IMR-90 (cell line): ENCODE measurements at regions not wholly inside any gene's neighbourhood (a gene's known extent, or its start where the extent isn't known, plus 50 kb on each side); places are given as distances from the start of the nearest gene placed in this dataset.

Source experiments
- ATAC-seq: fragments of 200-7000 bp; cut with Tn5 transposase; 2 replicates; pipeline ENCODE4 v1.9.1; 2020; ENCODE audit warnings: low read depth, mild to moderate bottlenecking, moderate library complexity
- BruUV-seq: library from RNA; stranded (reverse); fragments of 400-500 nt; replicated peaks from 2 replicates; lab custom pipeline; 2021; lab: Mats Ljungman, UMichigan
- CTCF ChIA-PET: fragments of 300-600 bp; formaldehyde crosslinking; extraction: SDS; loops from one replicate; lab custom pipeline; 2021; ENCODE audit warnings: antibody characterized with exemption; lab: Yijun Ruan, JAX
- POLR2A ChIA-PET: fragments of 300-600 bp; sonication (Branson Sonifier 250); formaldehyde crosslinking; loops from one replicate; lab custom pipeline; 2022; ENCODE audit warnings: antibody characterized with exemption; ENCODE audit not compliant: unreplicated experiment; lab: Charles Lee
- DNase-seq: peaks from one replicate; pipeline ENCODE4 v3.0.0; 2013
- H2AFZ ChIP-seq: replicated peaks from 2 replicates; pipeline ENCODE3; 2013; ENCODE audit warnings: low read length, mild to moderate bottlenecking; ENCODE audit not compliant: poor library complexity
- H2AK5ac ChIP-seq: 2 replicates; pipeline ENCODE4 v1.6.1; 2013; ENCODE audit warnings: low read depth, low read length, inconsistent platforms
- H2AK9ac ChIP-seq: replicated peaks from 2 replicates; pipeline ENCODE3; 2013; ENCODE audit warnings: mild to moderate bottlenecking, low read depth, low read length, moderate library complexity; ENCODE audit not compliant: poor library complexity
- H2BK120ac ChIP-seq: 2 replicates; pipeline ENCODE4 v1.6.1; 2013; ENCODE audit warnings: low read depth, low read length, inconsistent platforms
- H2BK15ac ChIP-seq: 3 replicates; pipeline ENCODE4 v1.6.1; 2013; ENCODE audit warnings: low read depth, low read length, inconsistent platforms
- H2BK20ac ChIP-seq: 2 replicates; pipeline ENCODE4 v1.6.1; 2013; ENCODE audit warnings: low read depth, mild to moderate bottlenecking, inconsistent platforms, low read length, moderate library complexity
- H2BK5ac ChIP-seq: 2 replicates; pipeline ENCODE4 v1.6.1; 2013; ENCODE audit warnings: mild to moderate bottlenecking, low read depth, low read length, inconsistent platforms; ENCODE audit not compliant: poor library complexity, severe bottlenecking
- H3K14ac ChIP-seq: replicated peaks from 2 replicates; pipeline ENCODE4 v1.6.1; 2013; ENCODE audit warnings: low read depth, low read length, inconsistent platforms
- H3K18ac ChIP-seq: 2 replicates; pipeline ENCODE4 v1.6.1; 2013; ENCODE audit warnings: low read depth, low read length, control low read depth
- H3K23ac ChIP-seq: 2 replicates; pipeline ENCODE4 v1.6.1; 2013; ENCODE audit warnings: low read depth, low read length, inconsistent platforms
- H3K27ac ChIP-seq: 2 replicates; pipeline ENCODE4 v1.5.1; 2013; ENCODE audit warnings: mild to moderate bottlenecking, control low read depth, low read length; ENCODE audit not compliant: insufficient read depth
- H3K27me3 ChIP-seq: 2 replicates; pipeline ENCODE4 v1.6.1; 2013; ENCODE audit warnings: low read length; ENCODE audit not compliant: control insufficient read depth, insufficient read depth
- H3K36me3 ChIP-seq: 2 replicates; pipeline ENCODE4 v1.6.1; 2013; ENCODE audit warnings: low read length, mixed read lengths; ENCODE audit not compliant: control insufficient read depth, insufficient read depth
- H3K4ac ChIP-seq: 2 replicates; pipeline ENCODE4 v1.6.1; 2013; ENCODE audit warnings: low read depth, low read length, inconsistent platforms
- H3K4me1 ChIP-seq: 2 replicates; pipeline ENCODE4 v1.6.1; 2013; ENCODE audit warnings: low read length, mixed read lengths; ENCODE audit not compliant: control insufficient read depth, insufficient read depth
- H3K4me2 ChIP-seq: 2 replicates; pipeline ENCODE4 v1.6.1; 2013; ENCODE audit warnings: low read depth, mild to moderate bottlenecking, control low read depth, low read length, moderate library complexity
- H3K4me3 ChIP-seq: 2 replicates; pipeline ENCODE4 v1.5.1; 2013; ENCODE audit warnings: low read depth, mild to moderate bottlenecking, control low read depth, low read length, moderate library complexity; ENCODE audit not compliant: insufficient read depth
- H3K56ac ChIP-seq: 2 replicates; pipeline ENCODE4 v1.6.1; 2013; ENCODE audit warnings: low read length, inconsistent platforms; ENCODE audit not compliant: insufficient read depth; ENCODE audit errors: extremely low read depth
- H3K79me1 ChIP-seq, 2 experiments: 2 replicates each; pipeline ENCODE4 v1.6.1; 2013; ENCODE audit warnings: low read length in 2 of 2, inconsistent platforms in 1 of 2, low read depth in 1 of 2
- H3K9ac ChIP-seq: 2 replicates; pipeline ENCODE4 v1.6.1; 2013; ENCODE audit warnings: low read depth, low read length, control low read depth
- H3K9me1 ChIP-seq: 2 replicates; pipeline ENCODE4 v1.6.1; 2013; ENCODE audit warnings: low read length, inconsistent platforms; ENCODE audit not compliant: insufficient read depth
- H3K9me3 ChIP-seq: 2 replicates; pipeline ENCODE4 v1.6.1; 2013; ENCODE audit warnings: low read length; ENCODE audit not compliant: control insufficient read depth, insufficient read depth
- H4K20me1 ChIP-seq: 2 replicates; pipeline ENCODE4 v1.6.1; 2013; ENCODE audit warnings: low read length, inconsistent platforms; ENCODE audit not compliant: insufficient read depth
- H4K5ac ChIP-seq: 2 replicates; pipeline ENCODE4 v1.6.1; 2013; ENCODE audit warnings: mild to moderate bottlenecking, low read depth, low read length, control low read depth
- H4K8ac ChIP-seq, 2 experiments: 2 replicates each; pipeline ENCODE4 v1.6.1; 2013; ENCODE audit warnings: low read depth in 2 of 2, low read length in 2 of 2, control low read depth in 1 of 2, inconsistent platforms in 1 of 2
- H4K91ac ChIP-seq: 2 replicates; pipeline ENCODE4 v1.6.1; 2013; ENCODE audit warnings: low read depth, low read length, inconsistent platforms; ENCODE audit not compliant: insufficient read depth
- CEBPB ChIP-seq: IDR thresholded peaks from 2 replicates; pipeline ENCODE4 v1.6.1; 2012; ENCODE audit warnings: low read depth, low read length, improper control_type of control experiment
- CHD1 ChIP-seq: IDR thresholded peaks from 2 replicates; pipeline ENCODE4 v1.6.1; 2012; ENCODE audit warnings: low read depth, low read length, improper control_type of control experiment
- FOS ChIP-seq: fragments of 150-350 bp; IDR thresholded peaks from 2 replicates; pipeline ENCODE4 v1.6.1; 2016; ENCODE audit warnings: low read depth, low read length
- MAFK ChIP-seq: IDR thresholded peaks from 2 replicates; pipeline ENCODE4 v1.6.1; 2012; ENCODE audit warnings: low read depth, low read length, improper control_type of control experiment
- MXI1 ChIP-seq: IDR thresholded peaks from 2 replicates; pipeline ENCODE4 v1.6.1; 2012; ENCODE audit warnings: low read depth, mild to moderate bottlenecking, low read length, moderate library complexity, borderline replicate concordance
- NFE2L2 ChIP-seq: fragments of 150-350 bp; IDR thresholded peaks from 2 replicates; pipeline ENCODE4 v1.6.1; 2016; ENCODE audit warnings: low read depth, mild to moderate bottlenecking, low read length
- RAD21 ChIP-seq: IDR thresholded peaks from 2 replicates; pipeline ENCODE4 v1.6.1; 2012; ENCODE audit warnings: low read length, improper control_type of control experiment
- RCOR1 ChIP-seq: IDR thresholded peaks from 2 replicates; pipeline ENCODE4 v1.6.1; 2012; ENCODE audit warnings: mild to moderate bottlenecking, low read length, improper control_type of control experiment; ENCODE audit not compliant: insufficient replicate concordance
- RFX5 ChIP-seq: IDR thresholded peaks from 2 replicates; pipeline ENCODE4 v1.8.0; 2012; ENCODE audit warnings: low read depth, mild to moderate bottlenecking, low read length, moderate library complexity
- SMC3 ChIP-seq: fragments of 150-350 bp; IDR thresholded peaks from 2 replicates; pipeline ENCODE4 v1.6.1; 2016; ENCODE audit warnings: low read depth, mild to moderate bottlenecking, antibody characterized with exemption, low read length, moderate library complexity
- WGBS, 2 experiments: methylation state at CpG; one replicate each; pipeline versions ENCODE4 v1.1.5 to v1.1.7; 2013; ENCODE audit warnings: missing lambda C conversion rate in 2 of 2; ENCODE audit not compliant: insufficient read length in 1 of 2; ENCODE audit errors: extremely low coverage in 2 of 2; 5-methylcytosine and 5-hydroxymethylcytosine counted together
- dilution Hi-C: fragments of 300-500 bp; cut with HindIII; formaldehyde crosslinking; loops from one replicate; pipeline ENCODE4 v1.14.3; 2018; ENCODE audit warnings: low sequenced_read_pairs; ENCODE audit not compliant: unreplicated experiment
- in situ Hi-C: fragments of 300-500 bp; cut with MboI; formaldehyde crosslinking; loops from 3 replicates; pipeline ENCODE4 v1.14.3; 2019; ENCODE audit warnings: low sequenced_read_pairs, inconsistent platforms, mixed read lengths
- intact Hi-C: fragments of 100-400 bp; cut with micrococcal nuclease; formaldehyde crosslinking; loops from 2 replicates; pipeline ENCODE4 v1.10.0; 2022
- TF ChIP-seq, protein P1 (sequence below): fragments of 150-350 bp; IDR thresholded peaks from 2 replicates; pipeline ENCODE4 v1.6.1; 2016; ENCODE audit warnings: low read depth, mild to moderate bottlenecking, low read length, moderate library complexity, borderline replicate concordance
- TF ChIP-seq, protein P2 (sequence below): fragments of 150-350 bp; IDR thresholded peaks from 2 replicates; pipeline ENCODE4 v1.6.1; 2017; ENCODE audit warnings: mild to moderate bottlenecking, antibody characterized with exemption, low read length, low read depth

- Histone ChIP-seq H3K27ac (no peak overlapping the region), H2BK5ac (no peak overlapping the region), H2AK5ac (no peak overlapping the region), H3K14ac (no peak overlapping the region), H4K91ac (no peak overlapping the region), H2BK15ac (no peak overlapping the region), H2AFZ (no peak overlapping the region), H3K79me1 (no peaks in the 10 kb centered on the region), H3K56ac (no peak overlapping the region), H3K36me3 (no peaks in the 10 kb centered on the region), H3K4ac (no peak overlapping the region), H3K9me3 (no peaks in the 10 kb centered on the region), H3K27me3 (no peaks in the 10 kb centered on the region), H2AK9ac (no peak overlapping the region), H4K5ac (no peak overlapping the region), H3K4me2 (no peak overlapping the region), H3K9ac (no peak overlapping the region), H2BK20ac (no peak overlapping the region), H4K8ac (no peak overlapping the region), H3K23ac (no peak overlapping the region), H3K4me3 (no peak overlapping the region), H3K18ac (no peak overlapping the region), H2BK120ac (no peak overlapping the region), H4K20me1 (no peaks in the 10 kb centered on the region), H3K9me1 (no peaks in the 10 kb centered on the region), H3K4me1 (no peaks in the 10 kb centered on the region)
- ATAC-seq (no peak), DNase-seq (no peak)
- in situ Hi-C loops = no loop called here
- intact Hi-C loops = no loop called here
- no CpG with 5 or more reads among the region's 2 CpGs for WGBS, 2 experiments
- TF ChIP-seq SMC3 (no peak), RCOR1 (no peak), RFX5 (no peak), MAFK (no peak), MXI1 (no peak), NFE2L2 (no peak), RAD21 (no peak), CEBPB (no peak), CHD1 (no peak), FOS (no peak)
- TF ChIP-seq, protein P1, sequence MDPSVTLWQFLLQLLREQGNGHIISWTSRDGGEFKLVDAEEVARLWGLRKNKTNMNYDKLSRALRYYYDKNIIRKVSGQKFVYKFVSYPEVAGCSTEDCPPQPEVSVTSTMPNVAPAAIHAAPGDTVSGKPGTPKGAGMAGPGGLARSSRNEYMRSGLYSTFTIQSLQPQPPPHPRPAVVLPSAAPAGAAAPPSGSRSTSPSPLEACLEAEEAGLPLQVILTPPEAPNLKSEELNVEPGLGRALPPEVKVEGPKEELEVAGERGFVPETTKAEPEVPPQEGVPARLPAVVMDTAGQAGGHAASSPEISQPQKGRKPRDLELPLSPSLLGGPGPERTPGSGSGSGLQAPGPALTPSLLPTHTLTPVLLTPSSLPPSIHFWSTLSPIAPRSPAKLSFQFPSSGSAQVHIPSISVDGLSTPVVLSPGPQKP = no peak
- TF ChIP-seq, protein P2, sequence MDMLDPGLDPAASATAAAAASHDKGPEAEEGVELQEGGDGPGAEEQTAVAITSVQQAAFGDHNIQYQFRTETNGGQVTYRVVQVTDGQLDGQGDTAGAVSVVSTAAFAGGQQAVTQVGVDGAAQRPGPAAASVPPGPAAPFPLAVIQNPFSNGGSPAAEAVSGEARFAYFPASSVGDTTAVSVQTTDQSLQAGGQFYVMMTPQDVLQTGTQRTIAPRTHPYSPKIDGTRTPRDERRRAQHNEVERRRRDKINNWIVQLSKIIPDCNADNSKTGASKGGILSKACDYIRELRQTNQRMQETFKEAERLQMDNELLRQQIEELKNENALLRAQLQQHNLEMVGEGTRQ = no peak
- BruUV-seq = no TSS peak
- CTCF ChIA-PET = no interaction called here
- dilution Hi-C loops = no loop called here
- POLR2A ChIA-PET = no interaction called here
These were observed 386.6 kb downstream of the PCDH20 start for GRCh38 chr13:61029064-61029463.
